A673 (cell line): ENCODE measurements at regions not wholly inside any gene's neighbourhood (a gene's known extent, or its start where the extent isn't known, plus 50 kb on each side); places are given as distances from the start of the nearest gene placed in this dataset.

Experiments
- BruUV-seq: library from RNA; stranded (reverse); fragments of 400-500 nt; replicated peaks from 2 replicates; lab custom pipeline; 2021; lab: Mats Ljungman, UMichigan
- CTCF ChIA-PET: fragments of 300-600 bp; sonication (Branson Sonifier 250); formaldehyde crosslinking; loops from one replicate; lab custom pipeline; 2022; ENCODE audit warnings: antibody characterized with exemption; lab: Charles Lee
- POLR2A ChIA-PET: fragments of 300-600 bp; sonication (Branson Sonifier 250); formaldehyde crosslinking; loops from one replicate; lab custom pipeline; 2022; ENCODE audit warnings: antibody characterized with exemption; ENCODE audit not compliant: low non-redundant PET; lab: Charles Lee
- DNase-seq: peaks from one replicate; pipeline ENCODE4 v3.0.0-alpha.2; 2015; ENCODE audit warnings: low spot score
- H3K27ac ChIP-seq: fragments of 200-600 bp; sonication (generic); 2 replicates; pipeline ENCODE4 v1.5.1; 2016; ENCODE audit warnings: mixed run types, low read depth, mild to moderate bottlenecking, mixed read lengths, antibody characterized with exemption, low read length; ENCODE audit not compliant: poor library complexity, severe bottlenecking
- H3K27me3 ChIP-seq: fragments of 200-600 bp; sonication (generic); replicated peaks from 2 replicates; pipeline ENCODE4 v1.6.1; 2017; ENCODE audit warnings: mixed run types, low read depth, mild to moderate bottlenecking, mixed read lengths, antibody characterized with exemption, low read length; ENCODE audit not compliant: insufficient read depth, poor library complexity
- H3K36me3 ChIP-seq: fragments of 200-600 bp; sonication (generic); 2 replicates; pipeline ENCODE4 v1.6.1; 2016; ENCODE audit warnings: mixed run types, mild to moderate bottlenecking, mixed read lengths, antibody characterized with exemption, low read length; ENCODE audit not compliant: insufficient read depth, poor library complexity, severe bottlenecking
- H3K4me1 ChIP-seq: fragments of 200-600 bp; sonication (generic); 2 replicates; pipeline ENCODE4 v1.6.1; 2017; ENCODE audit warnings: mixed run types, mild to moderate bottlenecking, mixed read lengths, antibody characterized with exemption, low read length; ENCODE audit not compliant: insufficient read depth, poor library complexity, severe bottlenecking
- H3K4me3 ChIP-seq: fragments of 200-600 bp; sonication (generic); 2 replicates; pipeline ENCODE4 v1.5.1; 2016; ENCODE audit warnings: low read depth, mixed run types, mild to moderate bottlenecking, mixed read lengths, low read length; ENCODE audit not compliant: poor library complexity, severe bottlenecking
- H3K9me3 ChIP-seq: fragments of 200-600 bp; sonication (generic); 2 replicates; pipeline ENCODE4 v1.6.1; 2016; ENCODE audit warnings: mixed run types, low read depth, mild to moderate bottlenecking, mixed read lengths, antibody characterized with exemption, low read length; ENCODE audit not compliant: poor library complexity, severe bottlenecking
- EZH2 ChIP-seq: fragments of 200-600 bp; sonication (generic); IDR thresholded peaks from 2 replicates; pipeline ENCODE4 v1.6.1; 2017; ENCODE audit warnings: borderline replicate concordance, low read depth, mild to moderate bottlenecking, mixed read lengths, antibody characterized with exemption, low read length; ENCODE audit not compliant: poor library complexity, severe bottlenecking
- intact Hi-C: fragments of 100-400 bp; cut with micrococcal nuclease; formaldehyde crosslinking; loops from one replicate; pipeline ENCODE4 v1.10.0; 2022; ENCODE audit not compliant: unreplicated experiment
- TF ChIP-seq, protein P1 (sequence below): fragments of 300-800, 200-600 bp; sonication (generic); conservative IDR thresholded peaks from 2 replicates; pipeline ENCODE4 v1.5.1; 2017; ENCODE audit warnings: low read depth, mild to moderate bottlenecking, antibody characterized with exemption, low read length, moderate library complexity, mixed read lengths

- Histone ChIP-seq H3K4me3 (no peak overlapping the region), H3K9me3 (peaks cover 6% of the 10 kb centered on the region), H3K27ac (no peak overlapping the region), H3K4me1 (no peaks in the 10 kb centered on the region), H3K27me3 (no peaks in the 10 kb centered on the region), H3K36me3 (no peaks in the 10 kb centered on the region)
- ChIA-PET CTCF (no interaction called here), POLR2A (no interaction called here)
- no TSS peak for BruUV-seq
- intact Hi-C loops: no loop called here
- no peak for TF ChIP-seq EZH2
- TF ChIP-seq, protein P1, sequence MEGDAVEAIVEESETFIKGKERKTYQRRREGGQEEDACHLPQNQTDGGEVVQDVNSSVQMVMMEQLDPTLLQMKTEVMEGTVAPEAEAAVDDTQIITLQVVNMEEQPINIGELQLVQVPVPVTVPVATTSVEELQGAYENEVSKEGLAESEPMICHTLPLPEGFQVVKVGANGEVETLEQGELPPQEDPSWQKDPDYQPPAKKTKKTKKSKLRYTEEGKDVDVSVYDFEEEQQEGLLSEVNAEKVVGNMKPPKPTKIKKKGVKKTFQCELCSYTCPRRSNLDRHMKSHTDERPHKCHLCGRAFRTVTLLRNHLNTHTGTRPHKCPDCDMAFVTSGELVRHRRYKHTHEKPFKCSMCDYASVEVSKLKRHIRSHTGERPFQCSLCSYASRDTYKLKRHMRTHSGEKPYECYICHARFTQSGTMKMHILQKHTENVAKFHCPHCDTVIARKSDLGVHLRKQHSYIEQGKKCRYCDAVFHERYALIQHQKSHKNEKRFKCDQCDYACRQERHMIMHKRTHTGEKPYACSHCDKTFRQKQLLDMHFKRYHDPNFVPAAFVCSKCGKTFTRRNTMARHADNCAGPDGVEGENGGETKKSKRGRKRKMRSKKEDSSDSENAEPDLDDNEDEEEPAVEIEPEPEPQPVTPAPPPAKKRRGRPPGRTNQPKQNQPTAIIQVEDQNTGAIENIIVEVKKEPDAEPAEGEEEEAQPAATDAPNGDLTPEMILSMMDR: no peak
- DNase-seq: no peak
Measured at GRCh38 chr21:21673959-21674358, 675.8 kb downstream of the NCAM2 start.

DNA sequence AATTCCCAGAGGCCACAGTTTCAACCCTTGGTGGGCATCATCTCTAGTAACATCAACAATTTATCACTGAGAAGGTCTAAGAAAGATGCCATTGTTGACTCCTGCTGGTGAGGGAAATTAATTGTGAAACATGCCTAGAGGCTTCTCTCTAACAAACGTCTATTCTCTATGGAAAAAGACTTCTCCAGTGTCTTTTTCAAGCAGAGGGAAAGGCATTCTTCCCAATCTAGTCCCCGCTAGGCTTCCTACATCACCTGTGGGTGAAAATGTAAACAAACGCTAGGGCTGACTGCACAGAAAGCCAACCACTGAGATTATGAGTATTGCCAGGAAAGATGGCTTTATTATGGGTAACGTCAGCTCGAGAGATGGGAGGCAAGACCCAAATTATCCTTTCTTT is 677.4 kb downstream of the NCAM2 start:
- intact Hi-C loops: no loop called here
- BruUV-seq: no TSS peak
- CTCF ChIA-PET: no interaction called here
- Histone ChIP-seq H3K9me3 (peaks cover 16% of the 10 kb centered on the region), H3K4me1 (no peaks in the 10 kb centered on the region), H3K27ac (no peak overlapping the region), H3K4me3 (no peak overlapping the region), H3K36me3 (no peaks in the 10 kb centered on the region), H3K27me3 (no peaks in the 10 kb centered on the region)
- POLR2A ChIA-PET: no interaction called here
- DNase-seq: no peak
- TF ChIP-seq EZH2: no peak
- TF ChIP-seq, protein P1: no peak

DNA sequence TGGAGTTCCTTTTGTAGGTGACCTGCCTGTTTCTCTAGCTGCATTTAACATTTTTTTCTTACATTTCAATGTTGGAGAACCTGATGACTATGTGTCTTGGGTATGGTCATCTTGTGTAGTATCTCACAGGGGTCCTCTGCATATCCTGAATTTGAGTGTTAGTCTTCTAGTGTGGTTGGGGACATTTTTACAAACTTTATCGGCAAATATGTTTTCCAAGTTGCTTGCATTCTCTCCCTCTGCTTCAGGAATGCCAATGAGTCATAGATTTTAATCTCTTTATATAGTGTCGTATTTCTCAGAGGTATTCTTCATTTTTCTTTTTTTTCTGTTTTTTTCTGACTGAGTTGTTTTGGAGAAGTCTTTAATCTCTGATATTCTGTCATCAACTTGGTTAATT is 684.0 kb downstream of the NCAM2 start:
- POLR2A ChIA-PET: no interaction called here
- Histone ChIP-seq H3K27me3 (no peaks in the 10 kb centered on the region), H3K4me1 (peaks cover 4% of the 10 kb centered on the region), H3K9me3 (peaks cover 20% of the 10 kb centered on the region), H3K4me3 (no peak overlapping the region), H3K36me3 (no peaks in the 10 kb centered on the region), H3K27ac (no peak overlapping the region)
- intact Hi-C loops: no loop called here
- TF ChIP-seq, protein P1: no peak
- TF ChIP-seq EZH2: no peak
- CTCF ChIA-PET: no interaction called here
- no TSS peak for BruUV-seq
- DNase-seq: peak; percentile 35
